Esophagus muscularis mucosa (tissue), 4 donors: ENCODE measurements at regions not wholly inside any gene's neighbourhood (a gene's known extent, or its start where the extent isn't known, plus 50 kb on each side); places are given as distances from the start of the nearest gene placed in this dataset.

Experiments used
- DNase-seq: peaks from one replicate; pipeline ENCODE4 v3.0.0-alpha.2; 2017; ENCODE audit errors: extremely low spot score
- H3K27ac ChIP-seq, 4 donors: fragments of 200-600 bp; sonication (generic); replicated peaks in 1 of 4; 1 replicate in 3 of 4; 2 replicates in 1 of 4; pipeline ENCODE4 v1.5.1; 2016 to 2019; ENCODE audit warnings: mild to moderate bottlenecking in 1 of 4
- H3K27me3 ChIP-seq, 4 donors: fragments of 200-600 bp; sonication (generic); one replicate each; pipeline versions ENCODE4 v1.5.1 to v1.6.0; 2016 to 2019
- H3K36me3 ChIP-seq, 4 donors: fragments of 200-600 bp; sonication (generic); one replicate each; pipeline ENCODE4 v1.5.1; 2016 to 2019
- H3K4me1 ChIP-seq, 4 donors: fragments of 200-600 bp; sonication (generic); one replicate each; pipeline ENCODE4 v1.5.1; 2016 to 2019
- H3K4me3 ChIP-seq, 4 donors: fragments of 200-600 bp; sonication (generic); 1 replicate in 2 of 4; 2 replicates in 2 of 4; pipeline ENCODE4 v1.5.1; 2016 to 2019; ENCODE audit warnings: mild to moderate bottlenecking in 4 of 4, moderate library complexity in 1 of 4
- H3K9me3 ChIP-seq, 4 donors: fragments of 200-600 bp; sonication (generic); 1 replicate in 3 of 4; 2 replicates in 1 of 4; pipeline ENCODE4 v1.5.1; 2016 to 2019
- EP300 ChIP-seq: sonication (generic); formaldehyde crosslinking; IDR thresholded peaks from one replicate; pipeline ENCODE4 v1.6.1; 2017; ENCODE audit warnings: antibody characterized with exemption
- POLR2A ChIP-seq: fragments of 450-650 bp; IDR thresholded peaks from one replicate; pipeline ENCODE4 v1.6.1; 2017; ENCODE audit warnings: antibody characterized with exemption, moderate library complexity, mild to moderate bottlenecking, low read depth
- POLR2AphosphoS5 ChIP-seq, 2 donors: sonication (generic); formaldehyde crosslinking; IDR thresholded peaks; one replicate each; pipeline ENCODE4 v1.6.1; 2017; ENCODE audit warnings: antibody characterized with exemption in 2 of 2
- WGBS: methylation state at CpG from one replicate; pipeline ENCODE4 v1.1.5; 2018; 5-methylcytosine and 5-hydroxymethylcytosine counted together
- intact Hi-C: fragments of 100-400 bp; cut with DNase I; formaldehyde crosslinking; loops from one replicate; pipeline ENCODE4 v1.15.1; 2023
- TF ChIP-seq, protein P1 (sequence below), 3 experiments: fragments of 200-600 bp in 2 of 3; fragments of 450-650 bp in 1 of 3; sonication (generic) in 2 of 3; IDR thresholded peaks; one replicate each; pipeline ENCODE4 v1.5.1; 2017 to 2019; ENCODE audit warnings: antibody characterized with exemption in 3 of 3, mild to moderate bottlenecking in 2 of 3, moderate library complexity in 1 of 3

DNA sequence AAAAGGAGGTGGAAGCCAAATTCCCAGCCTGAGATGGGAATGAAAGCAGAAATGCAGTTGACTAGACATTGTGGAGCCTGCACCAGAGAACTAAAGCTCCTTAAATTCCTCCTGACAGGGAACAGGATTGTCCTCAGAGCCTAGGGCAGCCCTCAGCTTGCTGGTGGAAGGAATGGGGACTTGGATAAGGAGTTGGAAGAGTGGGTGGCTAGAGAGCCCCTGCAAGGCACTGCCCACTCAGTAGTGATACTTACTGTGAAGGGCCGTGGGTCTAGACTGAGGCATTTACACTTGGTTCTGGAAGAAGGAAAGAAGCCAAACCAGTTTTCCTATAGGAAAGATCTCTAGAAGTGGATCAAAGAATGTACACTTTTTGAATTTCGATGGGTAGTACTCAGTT lies 117.6 kb downstream of the PLCE1 start:
- peaks cover 7 to 31% (median 20%) of the 10 kb centered on the region in 4 donors for H3K4me1 ChIP-seq
- intact Hi-C loops, result no loop called here
- WGBS, result 81% methylated on average over 2 of the region's 2 CpGs
- H3K4me3 ChIP-seq, result no peak overlapping the region
- H3K27ac ChIP-seq, result peak overlapping the region in 3 of 4 donors; percentile 8 to 63 (median 26)
- TF ChIP-seq EP300, result no peak
- no peak for TF ChIP-seq POLR2A
- no peak for TF ChIP-seq POLR2AphosphoS5 (IDR thresholded peaks at IDR 0.05)
- TF ChIP-seq, protein P1, sequence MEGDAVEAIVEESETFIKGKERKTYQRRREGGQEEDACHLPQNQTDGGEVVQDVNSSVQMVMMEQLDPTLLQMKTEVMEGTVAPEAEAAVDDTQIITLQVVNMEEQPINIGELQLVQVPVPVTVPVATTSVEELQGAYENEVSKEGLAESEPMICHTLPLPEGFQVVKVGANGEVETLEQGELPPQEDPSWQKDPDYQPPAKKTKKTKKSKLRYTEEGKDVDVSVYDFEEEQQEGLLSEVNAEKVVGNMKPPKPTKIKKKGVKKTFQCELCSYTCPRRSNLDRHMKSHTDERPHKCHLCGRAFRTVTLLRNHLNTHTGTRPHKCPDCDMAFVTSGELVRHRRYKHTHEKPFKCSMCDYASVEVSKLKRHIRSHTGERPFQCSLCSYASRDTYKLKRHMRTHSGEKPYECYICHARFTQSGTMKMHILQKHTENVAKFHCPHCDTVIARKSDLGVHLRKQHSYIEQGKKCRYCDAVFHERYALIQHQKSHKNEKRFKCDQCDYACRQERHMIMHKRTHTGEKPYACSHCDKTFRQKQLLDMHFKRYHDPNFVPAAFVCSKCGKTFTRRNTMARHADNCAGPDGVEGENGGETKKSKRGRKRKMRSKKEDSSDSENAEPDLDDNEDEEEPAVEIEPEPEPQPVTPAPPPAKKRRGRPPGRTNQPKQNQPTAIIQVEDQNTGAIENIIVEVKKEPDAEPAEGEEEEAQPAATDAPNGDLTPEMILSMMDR (IDR thresholded peaks at IDR 0.05), result no peak
- no peaks in the 10 kb centered on the region for H3K9me3 ChIP-seq
- no peaks in the 10 kb centered on the region for H3K27me3 ChIP-seq
- no peak for DNase-seq
- no peaks in the 10 kb centered on the region for H3K36me3 ChIP-seq

DNA sequence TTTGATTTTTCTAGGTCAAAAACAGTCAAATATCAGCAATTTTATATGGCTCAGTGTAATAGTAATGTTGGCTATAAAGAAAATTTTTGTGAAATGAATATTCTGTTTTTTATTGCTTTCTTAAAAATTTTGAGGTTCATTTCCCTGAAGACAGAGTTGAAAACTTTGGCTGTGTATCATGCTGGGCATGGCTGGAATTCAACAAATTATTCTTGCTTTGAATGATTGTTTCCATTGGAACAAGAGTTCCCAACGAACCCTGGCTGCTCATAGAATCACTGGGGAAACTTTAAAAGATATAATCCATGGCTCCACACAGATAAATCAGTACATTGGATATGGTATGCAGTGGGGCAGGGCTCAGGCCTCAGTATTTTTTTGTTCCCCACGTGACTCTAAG lies 118.6 kb downstream of the PLCE1 start:
- intact Hi-C loops, result no loop called here
- no peaks in the 10 kb centered on the region for H3K9me3 ChIP-seq
- no peak overlapping the region for H3K27ac ChIP-seq

DNA sequence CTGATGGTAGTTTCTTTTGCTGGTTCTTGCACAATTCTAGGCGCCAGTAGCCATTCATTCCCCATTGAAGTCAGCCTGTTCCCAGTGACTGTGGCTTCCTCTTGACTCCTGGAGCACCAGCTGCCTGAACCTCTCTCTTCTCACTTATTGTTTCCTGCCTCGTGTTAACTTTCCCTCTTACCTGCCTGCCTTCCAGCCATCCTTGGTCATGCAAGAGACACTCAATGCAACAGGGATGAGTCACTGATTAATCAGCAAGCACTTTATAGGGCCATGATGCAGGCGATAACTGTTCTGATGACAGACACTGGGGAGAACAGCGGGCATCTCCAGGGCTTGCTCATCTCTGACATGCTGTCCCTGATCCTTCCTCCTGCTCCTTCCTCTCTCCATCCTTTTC lies 122.0 kb downstream of the PLCE1 start:
- no peak overlapping the region for H3K27ac ChIP-seq
- H3K27me3 ChIP-seq, result no peaks in the 10 kb centered on the region
- intact Hi-C loops, result no loop called here
- WGBS, result 82% methylated on average over 4 of the region's 4 CpGs
- no peak for DNase-seq
- H3K4me3 ChIP-seq, result no peak overlapping the region
- no peak for TF ChIP-seq POLR2AphosphoS5 (IDR thresholded peaks at IDR 0.05)
- no peak for TF ChIP-seq POLR2A
- TF ChIP-seq EP300, result no peak
- no peaks in the 10 kb centered on the region for H3K9me3 ChIP-seq
- H3K36me3 ChIP-seq, result no peaks in the 10 kb centered on the region
- peaks cover 6 to 30% (median 19%) of the 10 kb centered on the region in 4 donors for H3K4me1 ChIP-seq

More for the DNA sequence above, 118.6 kb downstream of the PLCE1 start:
- WGBS, result 47% methylated on average over 2 of the region's 2 CpGs
- peak; percentile 72 for DNase-seq
- no peak for TF ChIP-seq POLR2A
- no peak for TF ChIP-seq POLR2AphosphoS5 (IDR thresholded peaks at IDR 0.05)
- TF ChIP-seq, protein P1 (IDR thresholded peaks at IDR 0.05), result no peak
- TF ChIP-seq EP300, result no peak
- H3K27me3 ChIP-seq, result no peaks in the 10 kb centered on the region
- H3K36me3 ChIP-seq, result no peaks in the 10 kb centered on the region
- H3K4me1 ChIP-seq, result peaks cover 7 to 31% (median 22%) of the 10 kb centered on the region in 4 donors
- no peak overlapping the region for H3K4me3 ChIP-seq

DNA sequence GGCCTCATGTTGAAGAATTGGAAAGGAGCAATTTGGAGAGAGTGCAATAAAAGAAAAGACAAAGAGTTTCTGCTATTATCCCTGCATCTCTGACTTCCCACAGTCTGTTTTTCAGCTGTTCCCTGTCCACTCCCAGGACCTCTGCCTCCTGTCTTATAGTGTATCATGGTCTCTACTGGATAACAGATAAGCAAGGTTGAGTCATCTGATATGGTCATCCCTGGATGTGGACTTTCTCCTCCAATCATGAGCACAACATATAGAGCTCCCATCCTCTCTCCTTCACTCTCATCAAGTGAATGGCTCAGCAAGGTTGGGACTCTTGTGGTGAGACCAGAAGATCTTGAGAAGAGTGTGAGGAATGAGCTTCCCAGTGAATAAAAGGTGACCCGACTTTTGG lies 123.1 kb downstream of the PLCE1 start:
- Histone ChIP-seq H3K9me3 (no peaks in the 10 kb centered on the region), H3K4me1 (peaks cover 0 to 31% (median 16%) of the 10 kb centered on the region in 4 donors), H3K27me3 (no peaks in the 10 kb centered on the region), H3K4me3 (no peak overlapping the region), H3K27ac (no peak overlapping the region), H3K36me3 (no peaks in the 10 kb centered on the region)
- intact Hi-C loops, result no loop called here
- 77% methylated on average over 1 of the region's 1 CpG for WGBS
- no peak for DNase-seq
- no peak for TF ChIP-seq POLR2A
- TF ChIP-seq, protein P1 (IDR thresholded peaks at IDR 0.05), result no peak
- TF ChIP-seq EP300, result no peak
- no peak for TF ChIP-seq POLR2AphosphoS5 (IDR thresholded peaks at IDR 0.05)

DNA sequence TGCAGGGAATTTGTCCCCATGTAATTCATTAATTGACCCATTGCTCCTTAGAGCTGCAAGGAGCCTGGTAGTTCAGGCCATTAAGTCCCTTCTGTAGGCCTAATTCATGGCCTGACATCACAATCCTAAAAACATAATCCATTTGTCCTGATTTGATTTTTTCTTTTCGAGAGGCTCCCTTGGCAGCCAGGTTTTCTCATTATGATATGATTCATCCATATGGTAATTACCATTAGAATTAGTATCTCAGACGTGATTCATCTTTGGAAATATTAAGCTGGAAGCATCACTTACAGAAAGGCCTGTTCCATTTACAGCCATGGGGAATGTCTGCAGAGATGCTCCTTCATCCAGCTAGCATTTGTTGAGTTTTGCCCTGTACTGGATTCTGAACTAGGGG lies 128.5 kb downstream of the PLCE1 start:
- intact Hi-C loops, result no loop called here
- no peak for DNase-seq
- Histone ChIP-seq H3K27ac (peak overlapping the region in 3 of 4 donors; percentile 63 to 69 (median 65)), H3K4me1 (peaks cover 23 to 57% (median 44%) of the 10 kb centered on the region in 4 donors), H3K27me3 (no peaks in the 10 kb centered on the region), H3K36me3 (no peaks in the 10 kb centered on the region), H3K9me3 (no peaks in the 10 kb centered on the region), H3K4me3 (no peak overlapping the region)
- 57% methylated on average over 2 of the region's 2 CpGs for WGBS
- no peak for TF ChIP-seq EP300
- no peak for TF ChIP-seq POLR2A
- no peak for TF ChIP-seq POLR2AphosphoS5 (IDR thresholded peaks at IDR 0.05)
- TF ChIP-seq, protein P1 (IDR thresholded peaks at IDR 0.05), result no peak
